Choroid plexus epithelial cell (primary cell): ENCODE measurements at regions not wholly inside any gene's neighbourhood (a gene's known extent, or its start where the extent isn't known, plus 50 kb on each side); places are given as distances from the start of the nearest gene placed in this dataset.

Experiments
- DNase-seq: peaks from one replicate; pipeline ENCODE4 v3.0.0-alpha.2; 2010; ENCODE audit warnings: low read depth
- H3K4me3 ChIP-seq: 2 replicates; pipeline ENCODE4 v1.5.1; 2011; ENCODE audit warnings: low read depth, mild to moderate bottlenecking, control low read depth, low read length, moderate library complexity
- TF ChIP-seq, protein P1 (sequence below): conservative IDR thresholded peaks from 2 replicates; pipeline ENCODE4 v1.5.1; 2011; ENCODE audit warnings: low read depth, mild to moderate bottlenecking, control low read depth, inconsistent platforms, low read length, moderate library complexity

- TF ChIP-seq, protein P1, sequence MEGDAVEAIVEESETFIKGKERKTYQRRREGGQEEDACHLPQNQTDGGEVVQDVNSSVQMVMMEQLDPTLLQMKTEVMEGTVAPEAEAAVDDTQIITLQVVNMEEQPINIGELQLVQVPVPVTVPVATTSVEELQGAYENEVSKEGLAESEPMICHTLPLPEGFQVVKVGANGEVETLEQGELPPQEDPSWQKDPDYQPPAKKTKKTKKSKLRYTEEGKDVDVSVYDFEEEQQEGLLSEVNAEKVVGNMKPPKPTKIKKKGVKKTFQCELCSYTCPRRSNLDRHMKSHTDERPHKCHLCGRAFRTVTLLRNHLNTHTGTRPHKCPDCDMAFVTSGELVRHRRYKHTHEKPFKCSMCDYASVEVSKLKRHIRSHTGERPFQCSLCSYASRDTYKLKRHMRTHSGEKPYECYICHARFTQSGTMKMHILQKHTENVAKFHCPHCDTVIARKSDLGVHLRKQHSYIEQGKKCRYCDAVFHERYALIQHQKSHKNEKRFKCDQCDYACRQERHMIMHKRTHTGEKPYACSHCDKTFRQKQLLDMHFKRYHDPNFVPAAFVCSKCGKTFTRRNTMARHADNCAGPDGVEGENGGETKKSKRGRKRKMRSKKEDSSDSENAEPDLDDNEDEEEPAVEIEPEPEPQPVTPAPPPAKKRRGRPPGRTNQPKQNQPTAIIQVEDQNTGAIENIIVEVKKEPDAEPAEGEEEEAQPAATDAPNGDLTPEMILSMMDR, result no peak
- no peak overlapping the region for H3K4me3 ChIP-seq
- DNase-seq, result no peak
Observed at GRCh38 chr12:59938190-59938962, 342.5 kb downstream of the SLC16A7 start.

DNA sequence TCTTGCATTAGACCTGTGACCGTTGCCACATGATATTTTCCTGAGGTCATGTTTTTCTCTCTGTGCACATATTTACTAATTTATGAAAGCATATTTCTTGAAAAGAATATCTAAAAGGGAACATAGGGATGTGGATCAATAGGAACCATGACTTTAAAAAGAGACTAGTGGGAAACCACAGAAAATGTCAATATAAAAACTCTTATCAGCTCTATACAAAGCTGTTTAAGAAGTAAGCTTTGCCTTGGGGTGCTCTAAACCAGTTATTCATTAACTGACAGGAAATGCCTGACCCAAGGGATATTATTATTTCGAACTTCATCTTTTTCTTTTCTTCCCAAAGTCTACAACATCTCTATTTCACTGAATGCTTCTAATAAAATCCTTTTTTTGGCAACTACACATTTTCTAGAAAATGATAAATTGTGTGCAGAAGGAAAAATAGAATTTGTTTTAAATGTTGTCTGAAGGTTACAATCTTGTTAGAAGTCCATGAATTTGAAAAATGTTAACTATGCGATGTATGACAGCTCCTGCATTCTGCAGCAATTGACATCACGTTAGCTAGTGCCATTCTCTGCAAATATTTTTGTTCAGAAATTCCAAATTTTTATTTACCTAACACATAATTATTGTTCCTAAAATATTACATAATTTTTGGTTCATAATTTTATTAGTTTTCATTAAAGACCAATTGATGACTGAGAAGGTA, 345.0 kb downstream of the SLC16A7 start:
- H3K4me3 ChIP-seq, result no peak overlapping the region
- TF ChIP-seq, protein P1, result no peak
- DNase-seq, result peak; percentile 31

GRCh38 chr12:59941461-59941860, 345.6 kb downstream of the SLC16A7 start:
- TF ChIP-seq, protein P1, result no peak
- DNase-seq, result no peak
- no peak overlapping the region for H3K4me3 ChIP-seq

DNA sequence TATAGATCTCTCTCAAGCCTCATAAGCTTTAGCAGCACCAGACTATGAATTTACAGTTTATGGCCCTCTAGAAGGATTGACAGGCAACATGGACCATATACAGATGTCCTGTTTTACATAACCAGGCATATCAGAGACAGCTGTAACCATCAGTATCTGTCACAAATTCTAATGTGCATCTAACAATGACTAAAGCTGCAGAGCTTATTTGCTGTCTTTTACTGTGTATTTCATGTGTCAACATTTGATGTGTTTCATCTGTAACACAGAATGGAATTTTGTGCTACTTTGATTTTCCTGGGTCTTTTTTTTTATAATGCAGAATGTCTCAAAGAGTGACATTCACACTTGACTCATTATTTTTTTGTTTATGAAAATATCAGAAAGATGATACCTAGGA, 348.3 kb downstream of the SLC16A7 start:
- DNase-seq, result no peak
- TF ChIP-seq, protein P1, result no peak
- no peak overlapping the region for H3K4me3 ChIP-seq

GRCh38 chr12:59946635-59947034, 350.8 kb downstream of the SLC16A7 start:
- TF ChIP-seq, protein P1, result no peak
- no peak overlapping the region for H3K4me3 ChIP-seq
- no peak for DNase-seq

- no peak for DNase-seq
- TF ChIP-seq, protein P1, result no peak
Observed at GRCh38 chr12:59963546-59963945, 367.7 kb downstream of the SLC16A7 start.

More at GRCh38 chr12:59963546-59963945, 367.7 kb downstream of the SLC16A7 start:
- H3K4me3 ChIP-seq, result no peak overlapping the region
